Loucy (cell line): ENCODE measurements at regions not wholly inside any gene's neighbourhood (a gene's known extent, or its start where the extent isn't known, plus 50 kb on each side); places are given as distances from the start of the nearest gene placed in this dataset.

Source experiments
- CTCF ChIP-seq: fragments of 200-600 bp; sonication (generic); conservative IDR thresholded peaks from 2 replicates; pipeline ENCODE4 v1.5.1; 2014; ENCODE audit warnings: mild to moderate bottlenecking, antibody characterized with exemption, low read length
- EZH2phosphoT487 ChIP-seq: fragments of 200-600 bp; IDR thresholded peaks from 2 replicates; pipeline ENCODE4 v1.6.1; 2018; ENCODE audit warnings: antibody characterized with exemption, mild to moderate bottlenecking, moderate library complexity, borderline replicate concordance

GRCh38 chr2:167484875-167485274 is 596.6 kb downstream of the XIRP2 start:
- no peak for TF ChIP-seq CTCF
- no peak for TF ChIP-seq EZH2phosphoT487
